Breast epithelium (tissue), 4 donors: ENCODE measurements at regions not wholly inside any gene's neighbourhood (a gene's known extent, or its start where the extent isn't known, plus 50 kb on each side); places are given as distances from the start of the nearest gene placed in this dataset.

Experiments used
- DNase-seq, 2 donors: peaks; one replicate each; pipeline ENCODE4 v3.0.0-alpha.2; 2019; ENCODE audit warnings: low spot score in 2 of 2
- H3K27ac ChIP-seq, 2 donors: fragments of 200-600 bp; sonication (generic) in 1 of 2; one replicate each; pipeline ENCODE4 v1.5.1; 2016 to 2019; ENCODE audit warnings: mild to moderate bottlenecking in 1 of 2
- H3K27me3 ChIP-seq, 2 donors: fragments of 200-600 bp; sonication (generic) in 1 of 2; one replicate each; pipeline versions ENCODE4 v1.5.1 to v1.6.0; 2017 to 2019; ENCODE audit warnings: control low read depth in 1 of 2, mild to moderate bottlenecking in 1 of 2
- H3K36me3 ChIP-seq: fragments of 200-600 bp; one replicate; pipeline ENCODE4 v1.5.1; 2019
- H3K4me1 ChIP-seq, 2 donors: fragments of 200-600 bp; sonication (generic); one replicate each; pipeline ENCODE4 v1.5.1; 2016 to 2019; ENCODE audit warnings: control low read depth in 1 of 2
- H3K4me3 ChIP-seq, 3 donors: fragments of 200-600 bp; sonication (generic); 1 replicate in 2 of 3; 2 replicates in 1 of 3; pipeline ENCODE4 v1.5.1; 2016 to 2019; ENCODE audit warnings: mild to moderate bottlenecking in 3 of 3, moderate library complexity in 2 of 3
- H3K9me3 ChIP-seq, 2 donors: fragments of 200-600 bp; sonication (generic) in 1 of 2; one replicate each; pipeline ENCODE4 v1.5.1; 2016 to 2019; ENCODE audit warnings: control low read depth in 1 of 2
- POLR2A ChIP-seq: fragments of 450-650 bp; IDR thresholded peaks from one replicate; pipeline ENCODE4 v1.6.1; 2016; ENCODE audit warnings: antibody characterized with exemption, mild to moderate bottlenecking, moderate library complexity
- POLR2AphosphoS5 ChIP-seq, 3 donors: sonication (generic); formaldehyde crosslinking; IDR thresholded peaks; one replicate each; pipeline ENCODE4 v1.6.1; 2017; ENCODE audit warnings: antibody characterized with exemption in 3 of 3
- intact Hi-C: fragments of 100-400 bp; cut with DNase I; formaldehyde crosslinking; loops from one replicate; pipeline ENCODE4 v1.15.1; 2023; ENCODE audit warnings: low total_unique reads
- TF ChIP-seq, protein P1 (sequence below), 3 donors: fragments of 450-650 bp; IDR thresholded peaks; one replicate each; pipeline ENCODE4 v1.5.1; 2016 to 2017; ENCODE audit warnings: antibody characterized with exemption in 3 of 3, mild to moderate bottlenecking in 3 of 3, moderate library complexity in 3 of 3

DNA sequence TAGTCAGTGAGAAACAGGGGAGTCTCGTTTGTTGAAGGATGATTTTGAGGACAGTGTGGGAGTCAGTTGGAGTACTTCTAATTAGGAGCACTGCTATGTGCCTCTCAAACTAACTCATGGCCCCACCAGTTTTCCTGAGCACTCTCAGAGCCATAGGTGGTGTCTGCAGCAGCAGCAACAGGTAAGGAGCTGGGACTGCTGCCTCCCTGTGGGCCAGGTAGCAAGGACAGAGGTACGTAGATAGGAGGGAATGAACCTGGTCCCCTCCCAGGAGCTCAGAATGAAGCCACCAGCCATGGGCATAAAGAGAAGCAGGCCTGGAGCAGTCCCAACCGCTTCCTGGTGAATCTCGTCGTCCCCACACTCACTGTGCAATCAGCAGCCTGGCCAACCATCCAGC lies 183.4 kb downstream of the BUD13 start:
- no peak overlapping the region for H3K4me3 ChIP-seq
- H3K36me3 ChIP-seq, result no peaks in the 10 kb centered on the region
- H3K9me3 ChIP-seq, result no peaks in the 10 kb centered on the region
- no peaks in the 10 kb centered on the region for H3K4me1 ChIP-seq
- TF ChIP-seq POLR2AphosphoS5 (IDR thresholded peaks at IDR 0.05), result no peak
- TF ChIP-seq, protein P1, sequence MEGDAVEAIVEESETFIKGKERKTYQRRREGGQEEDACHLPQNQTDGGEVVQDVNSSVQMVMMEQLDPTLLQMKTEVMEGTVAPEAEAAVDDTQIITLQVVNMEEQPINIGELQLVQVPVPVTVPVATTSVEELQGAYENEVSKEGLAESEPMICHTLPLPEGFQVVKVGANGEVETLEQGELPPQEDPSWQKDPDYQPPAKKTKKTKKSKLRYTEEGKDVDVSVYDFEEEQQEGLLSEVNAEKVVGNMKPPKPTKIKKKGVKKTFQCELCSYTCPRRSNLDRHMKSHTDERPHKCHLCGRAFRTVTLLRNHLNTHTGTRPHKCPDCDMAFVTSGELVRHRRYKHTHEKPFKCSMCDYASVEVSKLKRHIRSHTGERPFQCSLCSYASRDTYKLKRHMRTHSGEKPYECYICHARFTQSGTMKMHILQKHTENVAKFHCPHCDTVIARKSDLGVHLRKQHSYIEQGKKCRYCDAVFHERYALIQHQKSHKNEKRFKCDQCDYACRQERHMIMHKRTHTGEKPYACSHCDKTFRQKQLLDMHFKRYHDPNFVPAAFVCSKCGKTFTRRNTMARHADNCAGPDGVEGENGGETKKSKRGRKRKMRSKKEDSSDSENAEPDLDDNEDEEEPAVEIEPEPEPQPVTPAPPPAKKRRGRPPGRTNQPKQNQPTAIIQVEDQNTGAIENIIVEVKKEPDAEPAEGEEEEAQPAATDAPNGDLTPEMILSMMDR (IDR thresholded peaks at IDR 0.05), result no peak
- no peak for TF ChIP-seq POLR2A
- H3K27ac ChIP-seq, result no peak overlapping the region
- H3K27me3 ChIP-seq, result no peaks in the 10 kb centered on the region
- no peak for DNase-seq
- intact Hi-C loops, result loop anchor here (1.0 kb wide), 1 partner anchor 35 kb away; no protein-coding TSS in a partner anchor

GRCh38 chr11:116586392-116586791 lies 186.4 kb downstream of the BUD13 start:
- H3K4me1 ChIP-seq, result no peaks in the 10 kb centered on the region
- no peak for TF ChIP-seq POLR2AphosphoS5 (IDR thresholded peaks at IDR 0.05)
- TF ChIP-seq, protein P1 (IDR thresholded peaks at IDR 0.05), result no peak
- TF ChIP-seq POLR2A, result no peak
- no peak for DNase-seq
- no peak overlapping the region for H3K27ac ChIP-seq
- H3K36me3 ChIP-seq, result no peaks in the 10 kb centered on the region
- intact Hi-C loops, result no loop called here
- peaks cover 0 to 4% of the 10 kb centered on the region in 2 donors for H3K27me3 ChIP-seq
- H3K4me3 ChIP-seq, result no peak overlapping the region
- no peaks in the 10 kb centered on the region for H3K9me3 ChIP-seq

GRCh38 chr11:116582571-116582970 lies 190.2 kb downstream of the BUD13 start:
- TF ChIP-seq POLR2A, result no peak
- TF ChIP-seq, protein P1 (IDR thresholded peaks at IDR 0.05), result no peak
- TF ChIP-seq POLR2AphosphoS5 (IDR thresholded peaks at IDR 0.05), result no peak
- H3K4me3 ChIP-seq, result no peak overlapping the region
- no peak overlapping the region for H3K27ac ChIP-seq
- intact Hi-C loops, result no loop called here
- peaks cover 3 to 39% of the 10 kb centered on the region in 2 donors for H3K27me3 ChIP-seq
- no peaks in the 10 kb centered on the region for H3K36me3 ChIP-seq
- DNase-seq, result no peak
- H3K4me1 ChIP-seq, result no peaks in the 10 kb centered on the region
- no peaks in the 10 kb centered on the region for H3K9me3 ChIP-seq

GRCh38 chr11:116581349-116581748 lies 191.4 kb downstream of the BUD13 start:
- no peaks in the 10 kb centered on the region for H3K9me3 ChIP-seq
- H3K4me1 ChIP-seq, result no peaks in the 10 kb centered on the region
- no peaks in the 10 kb centered on the region for H3K36me3 ChIP-seq
- TF ChIP-seq, protein P1 (IDR thresholded peaks at IDR 0.05), result no peak
- no peak for TF ChIP-seq POLR2A
- TF ChIP-seq POLR2AphosphoS5 (IDR thresholded peaks at IDR 0.05), result no peak
- H3K27ac ChIP-seq, result no peak overlapping the region
- H3K4me3 ChIP-seq, result no peak overlapping the region
- DNase-seq, result no peak
- intact Hi-C loops, result no loop called here
- peaks cover 3 to 45% of the 10 kb centered on the region in 2 donors for H3K27me3 ChIP-seq

DNA sequence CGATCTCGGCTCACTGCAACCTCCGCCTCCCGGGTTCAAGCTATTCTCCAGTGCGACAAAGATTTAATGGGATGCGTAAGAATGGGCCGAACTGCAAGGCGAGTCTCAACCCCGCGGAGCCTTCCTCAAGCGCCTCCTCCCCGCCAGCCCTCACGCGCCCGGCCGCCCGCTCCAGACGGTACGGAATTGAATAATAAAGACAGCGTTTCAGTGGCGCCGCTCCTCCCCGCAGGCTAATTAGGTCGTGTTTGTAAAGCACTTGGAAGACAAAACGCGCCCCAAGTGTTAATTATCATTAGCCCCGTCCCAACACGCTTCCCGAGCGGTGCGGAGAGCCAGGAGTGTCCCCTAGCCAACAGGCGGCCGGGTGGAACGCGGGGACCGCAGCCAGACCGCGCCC lies 192.0 kb downstream of the BUD13 start:
- no peaks in the 10 kb centered on the region for H3K36me3 ChIP-seq
- no peak for TF ChIP-seq POLR2AphosphoS5 (IDR thresholded peaks at IDR 0.05)
- TF ChIP-seq POLR2A, result no peak
- TF ChIP-seq, protein P1 (IDR thresholded peaks at IDR 0.05), result no peak
- no peaks in the 10 kb centered on the region for H3K4me1 ChIP-seq
- H3K4me3 ChIP-seq, result peak overlapping the region in 1 of 3 donors; percentile 31
- intact Hi-C loops, result no loop called here
- H3K27me3 ChIP-seq, result peaks cover 3 to 45% of the 10 kb centered on the region in 2 donors
- H3K9me3 ChIP-seq, result no peaks in the 10 kb centered on the region
- DNase-seq, result no peak
- H3K27ac ChIP-seq, result no peak overlapping the region
